Kidney epithelial cell (primary cell): ENCODE measurements at regions not wholly inside any gene's neighbourhood (a gene's known extent, or its start where the extent isn't known, plus 50 kb on each side); places are given as distances from the start of the nearest gene placed in this dataset.

Source experiments
- DNase-seq: peaks from one replicate; pipeline ENCODE4 v3.0.0-alpha.2; 2010; ENCODE audit warnings: low read depth
- H3K27me3 ChIP-seq: 2 replicates; pipeline ENCODE4 v1.6.0; 2011; ENCODE audit warnings: low read length; ENCODE audit not compliant: control insufficient read depth, insufficient read depth
- H3K36me3 ChIP-seq: 2 replicates; pipeline ENCODE4 v1.5.1; 2011; ENCODE audit warnings: low read length; ENCODE audit not compliant: control insufficient read depth, insufficient read depth
- H3K4me3 ChIP-seq: 2 replicates; pipeline ENCODE4 v1.5.1; 2011; ENCODE audit warnings: low read depth, mild to moderate bottlenecking, control low read depth, low read length
- TF ChIP-seq, protein P1 (sequence below): IDR thresholded peaks from 2 replicates; pipeline ENCODE4 v1.5.1; 2011; ENCODE audit warnings: mild to moderate bottlenecking, moderate library complexity, low read length, control low read depth, inconsistent platforms; ENCODE audit not compliant: insufficient read depth, poor library complexity, severe bottlenecking

DNA sequence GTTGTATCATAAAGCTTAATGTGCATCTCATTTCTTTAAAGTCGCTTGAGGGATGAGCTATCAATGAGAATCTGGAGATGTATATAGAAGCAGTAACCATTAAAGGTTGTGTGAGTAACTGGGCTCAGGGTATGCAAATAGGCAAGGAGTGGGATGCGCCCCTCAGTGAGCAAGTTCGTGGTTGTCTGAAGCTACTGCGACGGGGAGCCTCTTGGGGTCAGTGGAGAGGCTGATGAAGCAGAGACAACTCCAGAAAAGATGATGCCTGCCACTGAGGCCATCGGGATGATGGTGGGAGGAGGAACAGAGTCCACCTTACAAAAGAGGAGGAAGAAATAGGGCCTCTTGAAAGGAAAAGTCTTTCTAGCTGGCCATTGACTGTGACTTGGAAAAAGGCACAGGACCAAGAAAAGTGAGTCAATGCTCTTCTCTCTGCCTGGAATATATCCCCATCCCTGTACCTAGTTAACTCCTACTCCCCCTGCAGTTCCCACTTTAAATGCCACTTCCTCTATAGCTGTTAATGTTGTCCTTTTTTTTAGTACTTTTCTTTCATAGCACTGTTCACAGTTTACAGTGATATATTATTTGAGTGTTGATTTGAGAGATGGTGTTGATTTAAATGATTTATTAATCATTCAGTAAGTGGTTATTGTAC lies 51.4 kb upstream of the LSM6 start:
- Histone ChIP-seq H3K36me3 (no peaks in the 10 kb centered on the region), H3K4me3 (no peak overlapping the region), H3K27me3 (no peaks in the 10 kb centered on the region)
- DNase-seq, result no peak
- TF ChIP-seq, protein P1, sequence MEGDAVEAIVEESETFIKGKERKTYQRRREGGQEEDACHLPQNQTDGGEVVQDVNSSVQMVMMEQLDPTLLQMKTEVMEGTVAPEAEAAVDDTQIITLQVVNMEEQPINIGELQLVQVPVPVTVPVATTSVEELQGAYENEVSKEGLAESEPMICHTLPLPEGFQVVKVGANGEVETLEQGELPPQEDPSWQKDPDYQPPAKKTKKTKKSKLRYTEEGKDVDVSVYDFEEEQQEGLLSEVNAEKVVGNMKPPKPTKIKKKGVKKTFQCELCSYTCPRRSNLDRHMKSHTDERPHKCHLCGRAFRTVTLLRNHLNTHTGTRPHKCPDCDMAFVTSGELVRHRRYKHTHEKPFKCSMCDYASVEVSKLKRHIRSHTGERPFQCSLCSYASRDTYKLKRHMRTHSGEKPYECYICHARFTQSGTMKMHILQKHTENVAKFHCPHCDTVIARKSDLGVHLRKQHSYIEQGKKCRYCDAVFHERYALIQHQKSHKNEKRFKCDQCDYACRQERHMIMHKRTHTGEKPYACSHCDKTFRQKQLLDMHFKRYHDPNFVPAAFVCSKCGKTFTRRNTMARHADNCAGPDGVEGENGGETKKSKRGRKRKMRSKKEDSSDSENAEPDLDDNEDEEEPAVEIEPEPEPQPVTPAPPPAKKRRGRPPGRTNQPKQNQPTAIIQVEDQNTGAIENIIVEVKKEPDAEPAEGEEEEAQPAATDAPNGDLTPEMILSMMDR, result no peak

DNA sequence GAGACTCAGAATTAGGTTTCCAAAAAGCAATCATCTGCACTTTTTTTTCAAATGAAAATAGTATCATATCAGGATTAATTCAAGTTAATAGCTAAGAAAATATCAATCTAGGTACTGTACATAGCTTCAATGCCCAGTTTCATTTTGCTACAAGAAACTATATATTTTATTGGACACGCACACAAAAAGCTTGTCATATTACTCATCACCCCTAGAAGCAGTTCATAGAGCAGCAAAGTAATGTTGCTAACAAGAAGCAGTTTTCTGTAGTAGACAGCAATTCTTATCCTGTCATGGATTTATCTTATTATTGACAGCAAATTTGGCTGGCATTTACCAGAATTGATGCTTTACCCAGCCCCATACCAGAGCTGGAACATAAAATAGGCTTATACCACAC lies 52.3 kb upstream of the LSM6 start:
- no peaks in the 10 kb centered on the region for H3K27me3 ChIP-seq
- TF ChIP-seq, protein P1, result no peak
- no peaks in the 10 kb centered on the region for H3K36me3 ChIP-seq
- no peak overlapping the region for H3K4me3 ChIP-seq
- no peak for DNase-seq

DNA sequence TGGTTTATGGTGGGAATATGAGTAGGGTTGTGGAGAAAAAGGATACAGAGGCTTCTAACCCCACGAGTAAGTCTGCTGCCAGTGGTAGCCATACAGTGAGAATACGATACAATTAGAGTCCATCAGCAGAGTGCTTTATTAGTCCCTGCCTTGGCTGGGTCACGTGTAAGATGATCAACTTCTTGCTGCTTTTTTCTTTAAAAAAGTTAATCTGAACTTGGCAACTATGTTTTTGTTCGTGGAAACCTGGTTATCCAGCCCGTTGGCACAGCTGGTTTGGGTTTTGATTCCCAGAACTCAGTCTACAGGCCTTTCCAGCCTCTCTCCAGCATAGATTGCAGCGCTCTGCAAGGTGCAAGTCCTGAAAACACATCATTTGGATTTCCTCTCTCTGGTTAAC lies 53.1 kb upstream of the LSM6 start:
- TF ChIP-seq, protein P1, result no peak
- Histone ChIP-seq H3K4me3 (no peak overlapping the region), H3K36me3 (no peaks in the 10 kb centered on the region), H3K27me3 (no peaks in the 10 kb centered on the region)
- no peak for DNase-seq

DNA sequence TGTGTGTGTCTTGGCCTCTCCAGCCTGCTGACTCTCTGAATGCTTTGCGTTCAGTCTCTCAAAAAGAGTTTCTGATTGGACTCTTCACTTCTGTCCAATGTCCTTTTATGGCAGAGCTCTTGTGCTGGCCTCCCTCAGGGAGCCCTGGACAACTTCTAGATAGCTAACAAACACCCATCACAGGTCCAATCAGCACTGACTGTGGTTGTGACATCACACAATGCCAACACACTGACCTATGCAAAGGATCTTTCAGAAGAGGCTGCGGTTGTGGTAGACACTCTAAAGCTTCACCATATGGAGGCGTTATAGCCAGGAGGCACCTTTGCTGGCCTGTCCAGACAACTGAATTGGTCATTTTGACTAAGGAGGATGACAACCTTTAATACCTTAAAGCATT lies 53.8 kb upstream of the LSM6 start:
- H3K36me3 ChIP-seq, result no peaks in the 10 kb centered on the region
- TF ChIP-seq, protein P1, result no peak
- no peak for DNase-seq
- H3K4me3 ChIP-seq, result no peak overlapping the region
- H3K27me3 ChIP-seq, result no peaks in the 10 kb centered on the region

DNA sequence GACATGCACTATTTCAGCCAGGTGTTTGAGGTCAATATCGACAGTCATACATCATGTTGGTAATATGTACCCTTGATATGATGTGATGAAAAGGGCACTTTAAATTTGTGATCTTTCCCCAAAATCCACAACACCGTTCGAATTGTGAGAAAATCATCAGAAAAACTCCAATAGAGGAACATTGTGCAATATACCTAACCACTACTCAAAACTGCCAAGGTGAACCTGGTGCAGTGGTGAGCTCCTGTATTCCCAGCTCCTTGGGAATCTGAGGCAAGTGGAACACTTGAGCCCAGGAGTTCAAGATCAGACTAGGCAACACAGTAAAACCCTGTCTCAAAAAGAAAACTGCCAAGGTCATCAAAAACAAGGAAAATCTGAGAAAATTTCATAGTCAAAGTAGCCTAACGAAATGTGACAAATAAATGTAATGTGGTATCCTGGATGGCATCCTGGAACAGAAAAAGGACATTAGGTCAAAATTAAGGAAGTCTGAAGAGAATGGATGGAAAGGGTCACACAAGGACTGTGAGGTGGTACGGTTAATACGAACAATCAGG lies 55.6 kb upstream of the LSM6 start:
- TF ChIP-seq, protein P1, result no peak

DNA sequence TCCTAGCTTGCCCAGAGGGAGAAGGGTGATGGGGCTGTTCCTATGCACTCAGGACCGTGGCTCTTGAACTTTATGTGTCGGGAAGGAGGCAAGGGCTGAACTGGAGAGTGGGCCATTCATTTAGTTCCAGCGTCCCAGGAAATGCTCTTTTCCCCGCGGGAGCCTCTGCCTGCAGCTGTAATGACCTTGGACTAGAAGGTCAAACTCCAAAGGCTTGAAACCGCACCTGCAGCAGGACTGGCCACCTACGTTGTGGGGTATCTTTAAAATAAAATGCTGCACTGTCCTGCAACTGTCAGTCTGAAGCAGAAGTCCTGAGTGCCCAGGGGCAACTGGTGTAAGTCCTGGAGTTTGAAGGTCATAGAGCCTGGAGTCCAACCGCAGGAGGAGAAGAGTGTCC lies 61.5 kb upstream of the LSM6 start:
- Histone ChIP-seq H3K27me3 (no peaks in the 10 kb centered on the region), H3K4me3 (no peak overlapping the region), H3K36me3 (no peaks in the 10 kb centered on the region)
- TF ChIP-seq, protein P1, result no peak
- DNase-seq, result no peak

More for the DNA sequence above, 55.6 kb upstream of the LSM6 start:
- DNase-seq, result no peak
- Histone ChIP-seq H3K4me3 (no peak overlapping the region), H3K27me3 (no peaks in the 10 kb centered on the region), H3K36me3 (no peaks in the 10 kb centered on the region)
